Stimulated activated naive CD4-positive, alpha-beta T cell treated with Interleukin-2 at 50 U/mL for 16 hours (primary cell): ENCODE measurements at regions not wholly inside any gene's neighbourhood (a gene's known extent, or its start where the extent isn't known, plus 50 kb on each side); places are given as distances from the start of the nearest gene placed in this dataset.

Experiments used
- DNase-seq: peaks from one replicate; lab custom pipeline; 2025; lab: John Stamatoyannopoulos, UW

DNA sequence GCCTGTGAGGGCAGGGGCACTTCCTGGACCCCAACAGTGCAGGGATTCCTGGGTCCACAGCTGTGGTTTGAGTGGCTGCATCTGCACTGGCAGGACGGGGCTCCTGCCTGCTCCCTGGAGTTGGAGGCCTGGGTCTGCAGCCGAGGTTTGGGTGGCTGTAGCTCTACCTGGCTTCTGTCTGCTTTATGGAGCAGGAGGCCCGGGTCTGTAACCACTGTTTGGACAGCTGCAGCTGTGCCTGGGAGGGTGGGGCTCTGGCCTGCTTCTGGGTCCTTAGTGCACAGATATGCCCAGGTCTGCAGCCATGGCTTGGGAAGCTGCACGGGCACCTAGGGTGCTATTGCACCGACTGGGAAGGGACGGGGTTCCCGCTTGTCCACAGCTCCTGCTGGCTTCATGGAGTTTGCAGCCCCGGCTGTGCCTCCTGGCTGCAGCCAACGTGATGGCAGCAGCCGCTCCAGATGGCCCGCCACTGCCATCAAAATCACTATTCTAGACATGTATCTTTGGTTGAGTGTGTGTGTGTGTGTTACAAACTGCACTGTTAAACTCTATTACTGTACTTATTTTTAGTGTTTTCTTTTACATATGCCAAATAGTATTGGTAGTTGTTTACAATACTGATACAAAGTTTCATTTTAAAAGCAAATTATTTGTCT is 412.3 kb upstream of the KIRREL3 start:
- no peak for DNase-seq

DNA sequence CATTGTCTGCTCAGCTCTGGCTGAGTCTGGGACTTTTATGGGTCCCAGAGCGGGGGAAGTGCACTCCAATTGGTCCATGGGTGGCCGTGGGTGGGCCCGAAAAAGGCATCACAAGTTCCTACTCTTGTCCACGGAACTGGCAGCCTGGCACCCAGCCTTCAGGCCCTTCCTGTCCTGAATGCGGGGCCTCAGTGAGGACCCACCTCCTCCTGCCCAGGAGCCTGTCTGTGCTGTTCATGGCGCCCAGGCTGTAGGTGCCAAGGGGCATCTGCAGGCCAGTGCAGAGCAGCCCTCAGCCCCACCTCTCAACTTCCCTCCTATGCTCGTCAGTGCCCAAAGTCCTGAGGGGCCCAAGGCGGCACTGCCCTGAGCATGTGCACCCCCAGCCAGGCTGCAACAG is 411.7 kb upstream of the KIRREL3 start:
- DNase-seq: no peak

DNA sequence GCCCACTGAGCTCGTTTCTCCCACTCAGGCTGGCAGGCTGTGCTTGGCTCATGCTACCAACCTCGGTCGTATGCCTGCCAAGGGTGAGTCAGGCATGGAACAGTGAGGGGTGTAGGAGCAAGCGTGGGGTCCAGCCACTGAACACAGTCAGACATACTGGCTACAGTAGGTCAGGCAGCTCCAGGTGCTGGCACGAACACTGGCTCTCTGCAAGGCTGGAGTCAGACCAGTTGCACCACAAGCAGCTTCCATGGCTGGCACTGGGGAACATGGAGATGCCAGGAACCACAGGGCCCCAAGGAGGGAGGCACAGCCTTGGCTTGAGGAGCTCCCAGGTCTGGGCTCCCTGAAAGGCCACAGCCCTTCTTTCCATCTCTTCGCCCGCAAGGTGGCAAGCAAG is 410.7 kb upstream of the KIRREL3 start:
- no peak for DNase-seq

GRCh38 chr11:127395034-127395433 is 394.5 kb upstream of the KIRREL3 start:
- DNase-seq: no peak

DNA sequence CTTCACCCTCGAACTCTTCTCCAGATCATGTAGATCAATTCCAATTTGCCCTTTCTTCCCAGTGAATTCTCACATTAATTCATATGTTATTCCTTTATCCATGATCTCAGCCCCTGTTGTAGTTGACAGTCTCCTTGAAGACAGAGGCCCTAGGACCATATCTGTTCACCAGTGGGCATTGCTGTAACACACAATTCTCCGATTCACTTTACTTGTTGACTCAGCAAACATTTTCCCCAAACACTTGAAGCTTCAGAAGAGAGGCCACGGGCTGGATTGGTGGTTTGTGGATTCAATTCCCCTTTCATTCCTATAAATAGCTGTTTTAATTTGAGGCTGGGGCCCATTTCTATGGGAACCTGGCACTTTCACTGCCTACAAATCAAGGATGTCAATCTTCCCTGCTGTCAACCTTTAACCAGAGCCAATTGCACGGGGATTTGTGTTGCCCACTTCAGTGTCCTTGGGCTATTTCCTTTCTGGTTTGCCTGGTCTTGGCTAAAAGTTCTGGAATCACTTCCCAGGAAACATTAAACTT is 393.0 kb upstream of the KIRREL3 start:
- DNase-seq: no peak

- no peak for DNase-seq
These were observed 392.0 kb upstream of the KIRREL3 start for GRCh38 chr11:127392575-127392974.

- no peak for DNase-seq
These were observed 389.9 kb upstream of the KIRREL3 start for GRCh38 chr11:127390465-127390864.

DNA sequence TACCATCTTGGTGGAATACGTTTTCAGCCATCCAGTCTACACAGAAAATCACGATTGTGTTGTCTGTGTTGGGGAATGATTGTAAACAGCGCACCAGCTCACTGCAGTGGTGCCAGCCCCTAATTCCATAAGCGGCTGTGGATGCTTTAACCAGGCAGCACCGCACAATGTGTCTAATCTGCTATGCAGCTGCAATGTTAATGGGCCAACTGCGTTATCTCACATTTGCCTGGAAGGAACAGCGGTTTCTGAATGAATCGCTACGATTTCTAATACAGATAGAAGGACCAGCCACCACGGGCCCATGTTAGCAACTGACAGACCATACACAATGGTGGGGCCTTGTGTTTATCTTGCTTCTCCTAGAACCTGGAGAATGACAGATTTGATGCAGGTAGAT is 384.5 kb upstream of the KIRREL3 start:
- no peak for DNase-seq

DNA sequence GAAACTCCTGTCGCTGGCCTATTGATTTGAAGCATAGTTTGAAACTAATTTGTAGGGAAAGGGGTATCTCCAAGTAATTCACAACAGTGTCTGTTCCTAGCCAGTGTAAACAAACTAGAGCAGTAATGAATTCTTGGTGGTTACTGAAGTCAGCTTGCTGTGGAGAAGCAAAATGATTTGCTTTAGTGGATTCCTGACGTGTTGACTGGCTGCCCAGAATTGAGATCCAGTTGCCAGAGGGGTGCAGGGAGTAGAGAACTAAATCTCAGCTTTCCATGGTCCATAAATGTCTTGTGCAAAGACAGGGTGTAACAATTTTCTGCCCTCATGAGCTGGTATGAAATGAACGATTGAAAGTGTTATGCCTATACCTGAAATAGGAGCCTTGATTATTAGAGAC is 382.5 kb upstream of the KIRREL3 start:
- no peak for DNase-seq

DNA sequence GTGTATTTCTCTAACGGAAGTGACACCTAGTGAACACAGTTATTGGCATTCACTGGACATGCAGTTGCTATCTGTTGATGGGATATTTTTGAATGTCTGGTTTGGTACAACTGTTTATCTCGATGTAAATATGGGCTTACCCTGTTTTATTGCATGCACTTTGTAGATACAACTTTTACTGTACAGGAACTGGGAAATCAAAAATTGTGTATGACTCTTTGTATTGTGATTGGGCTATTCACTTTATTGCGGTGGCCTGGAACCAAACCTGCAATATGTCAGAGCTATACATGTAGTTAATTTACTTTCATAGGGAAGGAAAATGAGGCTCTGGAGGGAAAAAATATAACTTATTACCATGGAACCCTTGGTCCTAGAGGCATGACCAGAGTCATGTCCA is 380.7 kb upstream of the KIRREL3 start:
- no peak for DNase-seq

GRCh38 chr11:127379686-127380085 is 379.1 kb upstream of the KIRREL3 start:
- no peak for DNase-seq

GRCh38 chr11:127376301-127376700 is 375.7 kb upstream of the KIRREL3 start:
- no peak for DNase-seq

DNA sequence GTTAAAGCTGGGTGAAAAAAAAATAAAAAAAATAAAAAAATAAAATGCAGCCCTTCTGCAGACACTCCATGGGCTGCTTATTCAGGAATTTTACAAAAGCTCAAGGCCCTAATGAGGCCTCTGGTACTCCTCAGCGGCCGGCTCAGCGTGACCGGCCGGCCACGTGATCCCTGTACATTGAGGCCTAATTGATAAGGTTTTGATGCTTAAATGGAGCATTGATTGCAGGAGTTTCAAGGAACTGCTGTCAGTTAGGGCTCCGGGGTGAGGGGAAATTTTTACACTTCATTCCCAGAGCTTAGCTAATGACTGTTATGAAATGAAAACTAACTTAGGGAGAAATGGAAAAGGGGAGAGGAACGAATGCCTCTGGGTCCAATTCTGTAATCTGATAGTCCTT is 368.8 kb upstream of the KIRREL3 start:
- DNase-seq: no peak

DNA sequence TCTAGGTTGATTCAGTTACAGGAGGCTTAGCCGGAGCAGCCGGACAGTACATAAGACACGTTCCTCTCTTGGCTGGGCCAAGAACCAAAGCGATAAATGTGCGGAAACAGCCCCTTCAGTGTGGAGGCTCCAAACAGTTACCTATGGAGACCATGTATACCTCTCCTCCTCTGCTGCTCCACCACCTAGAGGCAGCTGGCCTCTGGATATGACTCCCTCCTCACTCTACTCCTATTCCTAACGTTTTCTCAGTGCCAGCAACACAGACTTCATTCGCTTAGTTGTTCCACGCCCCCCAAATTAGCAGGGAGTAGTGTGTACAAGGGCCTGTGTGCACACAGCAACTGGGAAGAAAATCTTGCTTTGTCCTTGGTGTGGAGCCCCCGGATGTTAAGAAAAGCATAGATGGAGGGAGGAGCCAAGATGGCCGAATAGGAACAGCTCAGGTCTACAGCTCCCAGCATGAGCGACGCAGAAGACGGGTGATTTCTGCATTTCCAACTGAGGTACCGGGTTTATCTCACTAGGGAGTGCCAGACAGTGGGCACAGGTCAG is 362.3 kb upstream of the KIRREL3 start:
- no peak for DNase-seq

DNA sequence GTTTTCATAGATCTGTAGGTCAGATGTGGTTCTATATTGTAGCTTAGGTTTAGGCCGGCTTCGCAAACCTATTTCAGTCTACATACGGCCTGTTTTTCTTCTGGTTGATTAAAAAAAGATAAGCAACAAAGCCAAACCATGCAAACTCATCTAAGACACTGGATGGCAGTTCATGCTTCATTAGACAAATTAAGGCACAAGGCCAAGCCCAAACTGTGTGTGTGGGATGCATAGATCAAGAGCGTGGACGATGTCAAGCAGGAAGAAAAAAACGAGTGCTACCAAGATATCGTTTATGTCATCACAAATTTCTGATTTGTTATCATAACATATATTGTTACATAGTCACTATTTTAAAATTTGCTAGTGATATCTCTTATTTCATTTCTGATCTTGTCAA is 357.6 kb upstream of the KIRREL3 start:
- DNase-seq: no peak

GRCh38 chr11:127350476-127350875 is 349.9 kb upstream of the KIRREL3 start:
- no peak for DNase-seq

DNA sequence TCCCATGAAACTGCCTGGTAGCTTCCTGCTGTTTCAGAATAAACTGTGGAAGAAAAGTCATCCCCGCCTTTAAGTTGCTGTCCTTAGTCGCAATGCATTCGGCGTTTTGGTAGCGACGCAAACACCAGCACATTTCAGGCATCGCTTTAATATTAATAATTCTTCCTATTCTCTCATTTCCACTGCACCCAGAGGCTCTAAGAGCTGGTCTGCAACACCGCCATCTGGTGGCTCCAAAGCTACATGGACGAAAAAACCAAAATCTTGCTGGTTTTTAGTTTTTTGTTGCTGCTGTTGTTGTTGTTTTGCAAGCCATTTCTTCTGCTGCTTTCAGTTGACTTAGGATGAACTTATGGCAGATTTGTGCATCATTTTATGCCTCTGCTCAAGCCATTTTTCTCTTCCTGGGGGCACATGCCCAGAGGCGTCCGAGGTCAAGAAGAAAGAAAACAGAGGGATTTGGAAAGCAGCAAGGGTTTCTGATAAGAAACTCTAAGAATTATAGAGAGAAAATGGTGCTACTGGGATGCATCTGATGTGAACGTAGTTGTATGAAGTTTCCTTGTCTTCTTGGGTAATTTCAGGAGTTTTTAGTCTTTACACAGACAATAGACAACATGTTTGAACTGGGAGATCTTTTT is 345.4 kb upstream of the KIRREL3 start:
- DNase-seq: no peak

GRCh38 chr11:127340438-127340837 is 339.9 kb upstream of the KIRREL3 start:
- DNase-seq: no peak

DNA sequence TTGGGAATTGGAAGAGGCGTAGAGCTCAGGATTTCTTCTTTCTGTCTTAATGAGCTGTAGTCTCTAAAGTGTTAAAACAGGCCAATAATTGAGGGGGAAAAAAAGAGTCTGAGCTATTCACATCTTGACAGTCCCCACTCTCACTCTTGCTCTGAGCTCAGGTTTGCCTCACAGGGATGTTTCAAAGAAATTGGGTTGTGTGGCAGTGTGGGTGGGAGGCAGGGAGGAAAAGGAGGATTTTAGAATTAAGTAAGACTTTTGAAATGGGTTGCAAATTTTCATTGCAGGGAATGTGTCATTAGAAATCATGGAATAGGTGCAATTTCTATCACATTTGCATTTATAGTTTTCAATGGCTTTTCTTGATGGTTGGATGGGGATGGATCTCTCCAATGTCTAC is 338.8 kb upstream of the KIRREL3 start:
- DNase-seq: no peak

DNA sequence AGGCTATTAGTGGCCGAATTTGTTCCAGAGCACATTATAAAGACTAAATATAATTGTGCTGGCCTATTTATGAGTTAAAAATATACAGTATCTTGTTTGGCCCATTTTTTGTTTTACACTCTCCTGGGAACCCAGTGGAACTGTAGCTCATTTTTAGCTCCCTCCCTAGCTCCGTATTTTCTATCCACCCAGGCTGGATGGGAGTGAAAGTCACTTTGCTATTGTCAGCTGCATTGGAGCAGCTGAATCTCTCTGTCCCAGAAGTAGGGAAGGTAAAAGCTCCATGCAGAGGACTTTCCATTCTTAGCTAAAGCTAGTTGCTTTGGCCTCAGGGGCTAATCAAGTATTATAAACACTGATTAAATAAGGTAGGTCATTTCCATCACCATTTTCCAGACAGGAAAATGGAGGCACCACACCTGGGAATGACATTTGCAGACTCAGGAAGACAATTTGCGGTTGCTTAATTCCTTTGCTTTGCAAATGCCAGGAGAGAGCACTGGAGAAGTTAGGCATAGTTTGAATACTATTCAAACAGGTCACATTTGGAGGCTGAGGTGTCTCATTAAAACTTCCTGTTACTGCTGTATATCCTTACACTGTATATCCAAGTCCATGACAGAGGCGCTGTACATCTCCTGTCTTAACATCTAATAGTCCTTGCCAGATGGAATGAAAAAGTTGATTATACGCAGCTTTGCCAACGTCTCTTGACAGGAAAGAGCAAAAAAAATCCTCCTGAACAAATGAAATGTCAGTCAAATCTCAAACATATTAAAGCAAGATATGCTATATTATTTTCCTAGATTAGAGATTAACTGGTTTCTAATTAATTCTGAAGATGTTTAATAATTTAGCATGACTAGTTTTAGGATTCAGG is 338.1 kb upstream of the KIRREL3 start:
- no peak for DNase-seq

GRCh38 chr11:127334466-127334865 is 333.9 kb upstream of the KIRREL3 start:
- no peak for DNase-seq

DNA sequence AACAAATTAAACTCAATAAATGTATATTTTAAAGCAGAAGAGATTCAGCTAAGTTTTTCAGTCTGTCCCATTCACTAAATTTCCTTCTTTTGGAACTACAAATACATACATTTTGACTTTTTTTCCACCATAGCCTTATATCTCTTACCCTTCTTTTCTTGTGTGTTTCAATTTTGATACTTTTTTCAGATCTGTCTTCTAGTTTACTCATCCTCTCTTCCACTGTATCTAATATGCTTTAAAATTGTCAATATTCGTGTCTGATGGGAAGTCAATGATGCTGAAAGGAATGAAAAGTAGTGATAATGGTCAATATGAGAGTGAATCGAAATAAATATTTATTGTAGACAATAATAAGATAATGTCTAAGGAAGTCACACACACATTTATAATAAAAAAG is 332.3 kb upstream of the KIRREL3 start:
- DNase-seq: no peak

DNA sequence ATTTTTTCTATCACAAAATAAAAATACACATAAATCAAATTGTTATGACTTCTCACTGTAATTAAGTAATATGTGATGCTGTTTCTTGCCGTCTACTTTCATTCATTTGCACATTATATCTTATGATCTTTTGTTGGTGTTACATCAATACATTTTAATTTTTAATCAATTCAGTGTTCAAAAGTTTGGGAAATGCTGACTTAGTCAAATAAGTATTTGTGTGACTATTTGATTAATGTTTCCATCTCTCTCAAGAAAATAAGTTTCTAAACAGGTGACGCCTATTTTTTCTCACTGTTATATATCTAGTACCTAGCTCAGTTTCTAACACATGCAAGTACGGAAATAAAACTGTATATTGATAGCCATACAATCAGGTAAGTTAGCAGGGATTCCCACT is 329.5 kb upstream of the KIRREL3 start:
- DNase-seq: no peak
